ENCODE measurements at regions not wholly inside any gene's neighbourhood (a gene's known extent, or its start where the extent isn't known, plus 50 kb on each side); places are given as distances from the start of the nearest gene placed in this dataset.

- 53 to 68% methylated on average over 8 of the region's 8 CpGs for WGBS, 2 donors
- Histone ChIP-seq H3K4me3 (ENCODE audit: low read depth in 1 of 2, low read length in 2 of 2) (no peak overlapping the region), H3K36me3 (ENCODE audit: control insufficient read depth in 2 of 2, insufficient read depth in 2 of 2, low read length in 1 of 2) (no peaks in the 10 kb centered on the region), H3K27ac (ENCODE audit: low read depth in 2 of 2, low read length in 1 of 2) (peak overlapping the region; percentile 33 to 34), H3K9me3 (ENCODE audit: control insufficient read depth in 2 of 2, insufficient read depth in 1 of 2, low read depth in 1 of 2, low read length in 1 of 2) (no peaks in the 10 kb centered on the region), H3K27me3 (ENCODE audit: control insufficient read depth in 1 of 2, insufficient read depth in 2 of 2, low read length in 2 of 2) (no peaks in the 10 kb centered on the region), H3K4me1 (ENCODE audit: control insufficient read depth in 2 of 2, insufficient read depth in 2 of 2, low read length in 1 of 2) (no peaks in the 10 kb centered on the region)
These were observed 136.9 kb downstream of the SCARB1 start for GRCh38 chr12:124726596-124727263.

GRCh38 chr12:124725597-124726237 lies 137.9 kb downstream of the SCARB1 start:
- peak overlapping the region in 1 of 2 donors; percentile 17 for H3K27ac ChIP-seq (ENCODE audit: low read depth in 2 of 2, low read length in 1 of 2)
- H3K9me3 ChIP-seq (ENCODE audit: control insufficient read depth in 2 of 2, insufficient read depth in 1 of 2, low read depth in 1 of 2, low read length in 1 of 2): no peaks in the 10 kb centered on the region
- no peak overlapping the region for H3K4me3 ChIP-seq (ENCODE audit: low read depth in 1 of 2, low read length in 2 of 2)
- WGBS, 2 donors: 89% methylated on average over 7 of the region's 7 CpGs
- no peaks in the 10 kb centered on the region for H3K27me3 ChIP-seq (ENCODE audit: control insufficient read depth in 1 of 2, insufficient read depth in 2 of 2, low read length in 2 of 2)
- no peaks in the 10 kb centered on the region for H3K4me1 ChIP-seq (ENCODE audit: control insufficient read depth in 2 of 2, insufficient read depth in 2 of 2, low read length in 1 of 2)
- no peaks in the 10 kb centered on the region for H3K36me3 ChIP-seq (ENCODE audit: control insufficient read depth in 2 of 2, insufficient read depth in 2 of 2, low read length in 1 of 2)

- Histone ChIP-seq H3K4me3 (ENCODE audit: low read depth in 1 of 2, low read length in 2 of 2) (no peak overlapping the region), H3K4me1 (ENCODE audit: control insufficient read depth in 2 of 2, insufficient read depth in 2 of 2, low read length in 1 of 2) (peaks cover under 1% of the 10 kb centered on the region in 2 donors), H3K27me3 (ENCODE audit: control insufficient read depth in 1 of 2, insufficient read depth in 2 of 2, low read length in 2 of 2) (no peaks in the 10 kb centered on the region), H3K27ac (ENCODE audit: low read depth in 2 of 2, low read length in 1 of 2) (no peak overlapping the region), H3K36me3 (ENCODE audit: control insufficient read depth in 2 of 2, insufficient read depth in 2 of 2, low read length in 1 of 2) (no peaks in the 10 kb centered on the region), H3K9me3 (ENCODE audit: control insufficient read depth in 2 of 2, insufficient read depth in 1 of 2, low read depth in 1 of 2, low read length in 1 of 2) (no peaks in the 10 kb centered on the region)
- 84 to 89% methylated on average over 9 of the region's 9 CpGs for WGBS, 2 donors
These were observed 138.6 kb downstream of the SCARB1 start for GRCh38 chr12:124725099-124725498.

- WGBS, 2 donors: 78 to 85% methylated on average over 3 of the region's 3 CpGs
- H3K4me1 ChIP-seq (ENCODE audit: control insufficient read depth in 2 of 2, insufficient read depth in 2 of 2, low read length in 1 of 2): peaks cover 3 to 7% of the 10 kb centered on the region in 2 donors
- no peaks in the 10 kb centered on the region for H3K36me3 ChIP-seq (ENCODE audit: control insufficient read depth in 2 of 2, insufficient read depth in 2 of 2, low read length in 1 of 2)
- H3K27me3 ChIP-seq (ENCODE audit: control insufficient read depth in 1 of 2, insufficient read depth in 2 of 2, low read length in 2 of 2): no peaks in the 10 kb centered on the region
- H3K9me3 ChIP-seq (ENCODE audit: control insufficient read depth in 2 of 2, insufficient read depth in 1 of 2, low read depth in 1 of 2, low read length in 1 of 2): no peaks in the 10 kb centered on the region
- H3K4me3 ChIP-seq (ENCODE audit: low read depth in 1 of 2, low read length in 2 of 2): no peak overlapping the region
- no peak overlapping the region for H3K27ac ChIP-seq (ENCODE audit: low read depth in 2 of 2, low read length in 1 of 2)
These were observed 140.8 kb downstream of the SCARB1 start for GRCh38 chr12:124722878-124723277.

- Histone ChIP-seq H3K36me3 (ENCODE audit: control insufficient read depth in 2 of 2, insufficient read depth in 2 of 2, low read length in 1 of 2) (no peaks in the 10 kb centered on the region), H3K4me1 (ENCODE audit: control insufficient read depth in 2 of 2, insufficient read depth in 2 of 2, low read length in 1 of 2) (peaks cover 3 to 14% of the 10 kb centered on the region in 2 donors), H3K27me3 (ENCODE audit: control insufficient read depth in 1 of 2, insufficient read depth in 2 of 2, low read length in 2 of 2) (no peaks in the 10 kb centered on the region), H3K4me3 (ENCODE audit: low read depth in 1 of 2, low read length in 2 of 2) (no peak overlapping the region), H3K27ac (ENCODE audit: low read depth in 2 of 2, low read length in 1 of 2) (peak overlapping the region in 1 of 2 donors; percentile 40), H3K9me3 (ENCODE audit: control insufficient read depth in 2 of 2, insufficient read depth in 1 of 2, low read depth in 1 of 2, low read length in 1 of 2) (no peaks in the 10 kb centered on the region)
- WGBS, 2 donors: 61 to 72% methylated on average over 3 of the region's 3 CpGs
These were observed 142.0 kb downstream of the SCARB1 start for GRCh38 chr12:124721501-124722162.

- WGBS, 2 donors: 44 to 49% methylated on average over 16 of the region's 16 CpGs
- Histone ChIP-seq H3K36me3 (ENCODE audit: control insufficient read depth in 2 of 2, insufficient read depth in 2 of 2, low read length in 1 of 2) (no peaks in the 10 kb centered on the region), H3K4me1 (ENCODE audit: control insufficient read depth in 2 of 2, insufficient read depth in 2 of 2, low read length in 1 of 2) (peaks cover 3 to 16% of the 10 kb centered on the region in 2 donors), H3K9me3 (ENCODE audit: control insufficient read depth in 2 of 2, insufficient read depth in 1 of 2, low read depth in 1 of 2, low read length in 1 of 2) (no peaks in the 10 kb centered on the region), H3K27me3 (ENCODE audit: control insufficient read depth in 1 of 2, insufficient read depth in 2 of 2, low read length in 2 of 2) (no peaks in the 10 kb centered on the region), H3K4me3 (ENCODE audit: low read depth in 1 of 2, low read length in 2 of 2) (no peak overlapping the region), H3K27ac (ENCODE audit: low read depth in 2 of 2, low read length in 1 of 2) (peak overlapping the region; percentile 73 to 86)
These were observed 142.8 kb downstream of the SCARB1 start for GRCh38 chr12:124720681-124721500.

GRCh38 chr12:124720004-124720680 lies 143.5 kb downstream of the SCARB1 start:
- WGBS, 2 donors: 48 to 52% methylated on average over 14 of the region's 14 CpGs
- Histone ChIP-seq H3K4me3 (ENCODE audit: low read depth in 1 of 2, low read length in 2 of 2) (no peak overlapping the region), H3K36me3 (ENCODE audit: control insufficient read depth in 2 of 2, insufficient read depth in 2 of 2, low read length in 1 of 2) (no peaks in the 10 kb centered on the region), H3K9me3 (ENCODE audit: control insufficient read depth in 2 of 2, insufficient read depth in 1 of 2, low read depth in 1 of 2, low read length in 1 of 2) (no peaks in the 10 kb centered on the region), H3K4me1 (ENCODE audit: control insufficient read depth in 2 of 2, insufficient read depth in 2 of 2, low read length in 1 of 2) (peaks cover 3 to 20% of the 10 kb centered on the region in 2 donors), H3K27me3 (ENCODE audit: control insufficient read depth in 1 of 2, insufficient read depth in 2 of 2, low read length in 2 of 2) (no peaks in the 10 kb centered on the region), H3K27ac (ENCODE audit: low read depth in 2 of 2, low read length in 1 of 2) (peak overlapping the region; percentile 73 to 86)

GRCh38 chr12:124719231-124719630 lies 144.4 kb downstream of the SCARB1 start:
- H3K4me1 ChIP-seq (ENCODE audit: control insufficient read depth in 2 of 2, insufficient read depth in 2 of 2, low read length in 1 of 2): peaks cover 3 to 21% of the 10 kb centered on the region in 2 donors
- H3K4me3 ChIP-seq (ENCODE audit: low read depth in 1 of 2, low read length in 2 of 2): no peak overlapping the region
- no peak overlapping the region for H3K27ac ChIP-seq (ENCODE audit: low read depth in 2 of 2, low read length in 1 of 2)
- no peaks in the 10 kb centered on the region for H3K36me3 ChIP-seq (ENCODE audit: control insufficient read depth in 2 of 2, insufficient read depth in 2 of 2, low read length in 1 of 2)
- 90 to 91% methylated on average over 12 of the region's 12 CpGs for WGBS, 2 donors
- no peaks in the 10 kb centered on the region for H3K9me3 ChIP-seq (ENCODE audit: control insufficient read depth in 2 of 2, insufficient read depth in 1 of 2, low read depth in 1 of 2, low read length in 1 of 2)
- no peaks in the 10 kb centered on the region for H3K27me3 ChIP-seq (ENCODE audit: control insufficient read depth in 1 of 2, insufficient read depth in 2 of 2, low read length in 2 of 2)

- Histone ChIP-seq H3K9me3 (ENCODE audit: control insufficient read depth in 2 of 2, insufficient read depth in 1 of 2, low read depth in 1 of 2, low read length in 1 of 2) (no peaks in the 10 kb centered on the region), H3K4me1 (ENCODE audit: control insufficient read depth in 2 of 2, insufficient read depth in 2 of 2, low read length in 1 of 2) (peaks cover 3 to 22% of the 10 kb centered on the region in 2 donors), H3K27me3 (ENCODE audit: control insufficient read depth in 1 of 2, insufficient read depth in 2 of 2, low read length in 2 of 2) (no peaks in the 10 kb centered on the region), H3K27ac (ENCODE audit: low read depth in 2 of 2, low read length in 1 of 2) (no peak overlapping the region), H3K36me3 (ENCODE audit: control insufficient read depth in 2 of 2, insufficient read depth in 2 of 2, low read length in 1 of 2) (no peaks in the 10 kb centered on the region), H3K4me3 (ENCODE audit: low read depth in 1 of 2, low read length in 2 of 2) (no peak overlapping the region)
- 89 to 93% methylated on average over 8 of the region's 8 CpGs for WGBS, 2 donors
These were observed 145.2 kb downstream of the SCARB1 start for GRCh38 chr12:124718458-124718857.
